ENCODE measurements at regions not wholly inside any gene's neighbourhood (a gene's known extent, or its start where the extent isn't known, plus 50 kb on each side); places are given as distances from the start of the nearest gene placed in this dataset.
"Not testable (repeated sequence)": the region's sequence is repeated elsewhere in the genome, so short reads cannot be mapped to it uniquely, and the experiment has no call there.

DNA sequence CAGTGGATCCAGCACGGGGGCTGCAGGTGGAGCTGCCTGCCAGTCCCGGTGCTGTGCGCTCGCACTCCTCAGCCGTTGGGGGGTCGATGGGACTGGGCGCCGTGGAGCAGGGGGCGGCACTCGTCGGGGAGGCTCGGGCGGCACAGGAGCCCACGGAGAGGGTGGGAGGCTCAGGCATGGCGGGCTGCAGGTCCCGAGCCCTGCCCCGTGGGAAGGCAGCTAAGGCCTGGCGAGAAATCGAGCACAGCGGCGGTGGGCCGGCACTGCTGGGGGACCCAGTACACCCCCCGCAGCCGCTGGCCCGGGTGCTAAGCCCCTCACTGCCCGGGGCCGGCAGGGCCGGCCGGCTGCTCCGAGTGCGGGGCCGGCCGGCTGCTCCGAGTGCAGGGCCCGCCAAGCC, 52.3 kb upstream of the MARK1 start:
- not testable (repeated sequence) for H3K4me1 ChIP-seq (ENCODE audit: insufficient read depth, low read length); H3K27me3 ChIP-seq (ENCODE audit: insufficient read depth, low read length); H3K27ac ChIP-seq (ENCODE audit: low read length); H3K9me3 ChIP-seq (ENCODE audit: insufficient read depth, low read depth, low read length); H3K36me3 ChIP-seq (ENCODE audit: insufficient read depth, low read depth, low read length); H3K4me3 ChIP-seq (ENCODE audit: low read length); H3K9ac ChIP-seq (ENCODE audit: low read depth, low read length)

DNA sequence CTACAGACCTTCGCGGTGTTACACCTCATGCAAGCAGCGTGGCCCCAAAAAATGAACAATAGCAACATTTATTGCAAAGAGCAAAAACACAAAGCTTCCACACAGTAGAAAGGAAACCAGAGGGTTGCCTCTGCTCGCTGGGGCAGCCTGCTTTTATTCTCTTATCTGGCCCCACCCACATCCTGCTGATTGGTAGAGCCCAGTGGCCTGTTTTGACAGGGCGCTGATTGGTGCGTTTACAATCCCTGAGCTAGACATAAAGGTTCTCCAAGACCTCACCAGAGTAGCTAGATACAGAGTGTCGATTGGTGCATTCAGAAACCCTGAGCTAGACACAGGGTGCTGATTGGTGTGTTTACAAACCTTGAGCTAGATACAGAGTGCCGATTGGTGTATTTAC, 52.8 kb upstream of the MARK1 start:
- H3K4me3 ChIP-seq (ENCODE audit: low read length); H3K27ac ChIP-seq (ENCODE audit: low read length); H3K36me3 ChIP-seq (ENCODE audit: insufficient read depth, low read depth, low read length); H3K9ac ChIP-seq (ENCODE audit: low read depth, low read length); H3K9me3 ChIP-seq (ENCODE audit: insufficient read depth, low read depth, low read length); H3K4me1 ChIP-seq (ENCODE audit: insufficient read depth, low read length); H3K27me3 ChIP-seq (ENCODE audit: insufficient read depth, low read length): not testable (repeated sequence)

DNA sequence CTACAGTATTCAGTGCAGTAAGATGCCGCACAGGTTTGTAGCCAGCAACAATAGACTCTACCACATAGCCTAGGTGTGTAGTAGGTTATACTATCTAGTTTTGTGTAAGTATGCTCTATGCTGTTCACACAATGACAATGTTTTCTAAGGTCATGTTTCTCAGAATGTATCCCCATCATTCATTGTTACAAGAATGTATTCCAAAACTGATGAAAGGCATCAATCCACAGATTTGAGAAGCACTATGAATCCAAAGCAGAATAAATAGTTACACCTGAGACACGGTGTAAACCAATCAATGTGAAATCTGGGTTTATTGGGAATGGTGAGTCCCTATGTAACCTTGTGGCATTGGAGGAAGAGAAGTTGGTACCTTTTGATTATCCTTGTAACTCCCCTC, 54.5 kb upstream of the MARK1 start:
- H3K4me1 ChIP-seq (ENCODE audit: insufficient read depth, low read length), result no peaks in the 10 kb centered on the region

DNA sequence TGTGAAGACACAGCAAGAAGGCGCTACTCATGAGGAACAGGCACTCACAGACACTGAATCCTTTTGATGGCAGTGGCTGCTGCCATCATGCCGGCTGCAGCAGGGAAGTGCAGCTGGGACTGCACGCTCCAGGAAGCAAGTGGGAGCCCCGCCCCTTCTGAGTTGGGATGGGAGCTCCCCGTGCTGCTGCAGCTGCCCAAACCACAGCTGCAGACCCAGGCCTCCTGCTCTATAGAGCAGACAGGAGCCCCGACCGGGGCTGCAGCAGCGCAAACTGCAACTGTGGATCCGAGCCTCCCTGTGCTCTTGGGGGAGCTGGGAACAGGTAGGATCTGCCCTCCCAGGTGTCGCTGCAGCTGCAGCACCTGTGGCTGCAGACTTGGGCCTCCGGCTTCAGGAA, 65.2 kb upstream of the MARK1 start:
- H3K4me1 ChIP-seq (ENCODE audit: insufficient read depth, low read length), result no peaks in the 10 kb centered on the region
- no peak overlapping the region for H3K27ac ChIP-seq (ENCODE audit: low read length)
- H3K9me3 ChIP-seq (ENCODE audit: insufficient read depth, low read depth, low read length), result no peaks in the 10 kb centered on the region
- H3K27me3 ChIP-seq (ENCODE audit: insufficient read depth, low read length), result no peaks in the 10 kb centered on the region
- no peaks in the 10 kb centered on the region for H3K36me3 ChIP-seq (ENCODE audit: insufficient read depth, low read depth, low read length)
- no peak overlapping the region for H3K4me3 ChIP-seq (ENCODE audit: low read length)
- H3K9ac ChIP-seq (ENCODE audit: low read depth, low read length), result no peak overlapping the region

More for the DNA sequence above, 54.5 kb upstream of the MARK1 start:
- Histone ChIP-seq H3K27ac (ENCODE audit: low read length) (no peak overlapping the region), H3K4me3 (ENCODE audit: low read length) (no peak overlapping the region), H3K27me3 (ENCODE audit: insufficient read depth, low read length) (no peaks in the 10 kb centered on the region), H3K9me3 (ENCODE audit: insufficient read depth, low read depth, low read length) (no peaks in the 10 kb centered on the region; the same call in 1 of the 2 replicates), H3K36me3 (ENCODE audit: insufficient read depth, low read depth, low read length) (no peaks in the 10 kb centered on the region), H3K9ac (ENCODE audit: low read depth, low read length) (no peak overlapping the region)

DNA sequence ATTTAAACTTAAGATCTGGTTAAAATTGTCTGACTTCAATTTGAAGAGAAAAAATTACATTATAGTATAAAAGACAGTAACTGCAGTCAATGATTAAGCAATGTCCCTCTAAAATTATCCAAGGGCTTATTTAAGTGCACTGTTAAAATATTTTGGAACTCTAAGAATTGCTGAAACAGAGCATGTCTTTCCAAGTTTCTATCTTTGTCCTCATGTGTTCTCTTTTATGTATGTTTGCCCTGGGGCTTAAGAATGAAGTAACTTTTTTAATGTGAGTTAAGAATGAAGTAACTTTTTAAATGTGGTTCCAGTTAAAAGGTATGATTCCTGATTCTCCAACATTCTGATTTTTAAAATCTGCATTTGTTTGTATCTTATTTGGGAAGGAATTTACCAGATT, 69.0 kb upstream of the MARK1 start:
- no peak overlapping the region for H3K9ac ChIP-seq (ENCODE audit: low read depth, low read length)
- H3K27me3 ChIP-seq (ENCODE audit: insufficient read depth, low read length), result no peaks in the 10 kb centered on the region
- no peaks in the 10 kb centered on the region for H3K9me3 ChIP-seq (ENCODE audit: insufficient read depth, low read depth, low read length)
- no peaks in the 10 kb centered on the region for H3K4me1 ChIP-seq (ENCODE audit: insufficient read depth, low read length)
- H3K27ac ChIP-seq (ENCODE audit: low read length), result no peak overlapping the region
- H3K4me3 ChIP-seq (ENCODE audit: low read length), result no peak overlapping the region
- H3K36me3 ChIP-seq (ENCODE audit: insufficient read depth, low read depth, low read length), result no peaks in the 10 kb centered on the region

DNA sequence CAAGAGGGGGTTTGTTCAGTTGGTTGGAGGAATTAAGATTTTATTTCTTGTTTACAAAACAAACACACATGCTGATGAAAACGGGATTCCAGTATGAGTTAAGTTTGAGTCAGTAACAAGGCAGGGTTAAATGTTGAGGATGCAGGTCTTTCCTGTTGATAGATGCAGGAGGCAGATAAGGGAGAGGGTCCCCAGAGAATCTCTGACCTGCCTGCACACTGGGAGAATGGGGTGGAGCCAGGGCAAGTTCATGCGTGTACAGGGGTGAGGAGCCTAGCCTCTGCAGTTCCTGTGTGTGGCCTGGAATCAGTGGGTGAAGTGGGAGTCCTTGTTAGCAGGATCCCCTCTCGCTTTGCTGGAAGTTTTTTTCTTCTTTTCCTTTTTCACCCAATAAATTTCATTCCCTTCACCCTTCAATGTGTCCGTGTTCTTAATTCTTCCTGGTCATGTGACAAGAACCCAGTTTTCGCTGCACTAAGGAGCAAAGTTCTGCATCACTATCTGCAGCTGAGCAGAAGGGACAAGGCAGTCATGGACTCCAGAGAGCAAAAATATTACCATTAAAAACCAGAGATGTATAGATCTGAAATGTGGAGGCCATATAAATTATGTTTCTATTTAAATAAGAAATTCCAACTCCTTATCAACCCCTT, 69.9 kb upstream of the MARK1 start:
- Histone ChIP-seq H3K9ac (ENCODE audit: low read depth, low read length) (no peak overlapping the region), H3K4me1 (ENCODE audit: insufficient read depth, low read length) (peaks cover 5% of the 10 kb centered on the region; the same call in 1 of the 2 replicates), H3K27ac (ENCODE audit: low read length) (no peak overlapping the region), H3K4me3 (ENCODE audit: low read length) (no peak overlapping the region), H3K27me3 (ENCODE audit: insufficient read depth, low read length) (no peaks in the 10 kb centered on the region), H3K36me3 (ENCODE audit: insufficient read depth, low read depth, low read length) (no peaks in the 10 kb centered on the region), H3K9me3 (ENCODE audit: insufficient read depth, low read depth, low read length) (no peaks in the 10 kb centered on the region)

DNA sequence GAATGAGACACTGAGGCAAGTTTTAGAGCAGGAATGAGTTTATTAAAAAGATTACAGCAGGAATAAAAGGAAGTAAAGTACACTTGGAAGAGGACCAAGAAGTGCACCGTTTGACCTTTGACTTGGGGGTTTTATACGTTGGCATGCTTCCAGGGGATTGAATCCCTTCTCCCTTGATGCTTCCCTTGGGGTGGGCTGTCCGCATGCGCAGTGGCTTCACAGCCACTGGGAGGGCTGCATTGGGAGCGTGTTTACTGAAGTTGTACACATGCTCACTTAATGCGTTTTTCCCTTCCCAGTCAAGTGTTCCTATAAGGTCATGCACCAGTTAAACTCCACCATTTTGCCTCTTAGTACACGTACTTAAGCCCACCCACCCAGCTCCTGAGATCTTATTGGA, 72.4 kb upstream of the MARK1 start:
- H3K36me3 ChIP-seq (ENCODE audit: insufficient read depth, low read depth, low read length), result no peaks in the 10 kb centered on the region
- H3K4me1 ChIP-seq (ENCODE audit: insufficient read depth, low read length), result peaks cover 5% of the 10 kb centered on the region; the same call in 1 of the 2 replicates
- no peak overlapping the region for H3K27ac ChIP-seq (ENCODE audit: low read length)
- H3K9me3 ChIP-seq (ENCODE audit: insufficient read depth, low read depth, low read length), result no peaks in the 10 kb centered on the region
- H3K4me3 ChIP-seq (ENCODE audit: low read length), result no peak overlapping the region
- H3K9ac ChIP-seq (ENCODE audit: low read depth, low read length), result no peak overlapping the region
- no peaks in the 10 kb centered on the region for H3K27me3 ChIP-seq (ENCODE audit: insufficient read depth, low read length)

DNA sequence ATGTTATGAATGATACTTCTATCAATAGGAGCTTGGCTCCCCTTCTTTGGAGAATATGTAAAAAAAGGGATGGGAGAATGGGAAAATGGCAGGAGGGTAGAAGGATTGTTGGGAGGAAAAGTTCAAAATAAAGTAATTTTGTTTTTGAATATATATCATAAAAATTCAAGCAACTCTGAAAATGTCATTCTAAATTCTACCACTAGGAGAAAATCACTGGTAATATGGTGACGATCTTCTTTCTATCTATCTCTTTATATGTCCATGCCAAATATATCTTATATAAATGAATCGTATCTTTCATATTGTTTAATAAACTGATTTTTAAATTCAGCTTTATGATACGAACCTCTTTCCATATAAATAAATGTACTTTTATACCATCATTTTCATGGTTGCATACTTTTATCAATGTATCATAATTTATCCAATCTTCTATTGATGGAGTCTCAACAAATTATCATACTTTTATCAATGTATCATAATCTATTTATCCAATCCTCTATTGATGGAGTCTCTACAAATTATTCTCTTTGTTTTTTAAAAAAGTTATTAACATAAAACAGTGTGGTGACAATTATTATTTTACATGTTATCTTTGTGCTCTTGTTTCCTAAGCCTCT, 73.7 kb upstream of the MARK1 start:
- no peaks in the 10 kb centered on the region for H3K27me3 ChIP-seq (ENCODE audit: insufficient read depth, low read length)
- no peak overlapping the region for H3K4me3 ChIP-seq (ENCODE audit: low read length)
- no peaks in the 10 kb centered on the region for H3K36me3 ChIP-seq (ENCODE audit: insufficient read depth, low read depth, low read length)
- no peak overlapping the region for H3K27ac ChIP-seq (ENCODE audit: low read length)
- H3K4me1 ChIP-seq (ENCODE audit: insufficient read depth, low read length), result peaks cover 5% of the 10 kb centered on the region; the same call in 1 of the 2 replicates
- H3K9ac ChIP-seq (ENCODE audit: low read depth, low read length), result no peak overlapping the region
- H3K9me3 ChIP-seq (ENCODE audit: insufficient read depth, low read depth, low read length), result no peaks in the 10 kb centered on the region

DNA sequence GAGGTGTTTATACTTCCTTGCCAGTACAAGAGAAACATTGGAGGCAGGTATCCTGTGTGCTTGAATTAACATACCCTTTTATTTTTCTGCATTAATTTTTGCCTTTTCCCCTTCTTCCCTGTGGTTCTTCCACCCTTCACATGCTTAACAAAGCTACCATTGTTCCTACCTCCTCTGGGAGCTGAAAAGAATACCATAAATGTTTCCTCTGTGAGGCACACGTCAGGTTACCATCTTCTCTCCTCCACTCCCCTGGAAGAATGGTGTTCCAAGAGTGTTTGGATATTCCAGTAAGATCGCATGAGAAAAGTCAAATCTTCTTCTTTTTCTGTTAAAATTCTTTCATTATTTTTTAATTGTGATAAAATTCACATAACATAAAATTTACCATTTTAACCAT, 74.6 kb upstream of the MARK1 start:
- Histone ChIP-seq H3K27ac (ENCODE audit: low read length) (no peak overlapping the region), H3K27me3 (ENCODE audit: insufficient read depth, low read length) (no peaks in the 10 kb centered on the region), H3K9me3 (ENCODE audit: insufficient read depth, low read depth, low read length) (no peaks in the 10 kb centered on the region), H3K36me3 (ENCODE audit: insufficient read depth, low read depth, low read length) (no peaks in the 10 kb centered on the region), H3K4me3 (ENCODE audit: low read length) (no peak overlapping the region), H3K4me1 (ENCODE audit: insufficient read depth, low read length) (peaks cover 5% of the 10 kb centered on the region; the same call in 1 of the 2 replicates), H3K9ac (ENCODE audit: low read depth, low read length) (no peak overlapping the region)

DNA sequence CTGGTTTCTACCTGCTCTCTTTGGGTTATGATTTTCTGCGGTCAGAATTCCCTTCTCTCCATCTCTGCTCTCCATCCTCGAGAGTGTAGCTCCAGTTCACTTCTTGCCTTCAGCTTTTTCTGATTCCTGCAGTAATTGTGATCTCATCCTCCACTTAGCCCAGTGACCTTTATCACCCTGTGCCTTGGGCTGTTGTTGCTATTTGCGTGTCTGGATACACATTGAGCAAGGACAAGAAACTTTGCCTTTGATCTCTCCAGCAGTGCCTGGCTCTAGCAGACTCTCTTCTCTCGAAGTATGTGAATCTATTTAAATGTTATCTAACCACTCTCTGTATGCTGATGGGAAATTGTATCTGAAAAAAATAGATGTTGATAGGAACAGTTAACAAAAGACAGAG, 76.4 kb upstream of the MARK1 start:
- Histone ChIP-seq H3K4me1 (ENCODE audit: insufficient read depth, low read length) (peaks cover 10% of the 10 kb centered on the region), H3K36me3 (ENCODE audit: insufficient read depth, low read depth, low read length) (no peaks in the 10 kb centered on the region), H3K9me3 (ENCODE audit: insufficient read depth, low read depth, low read length) (no peaks in the 10 kb centered on the region), H3K9ac (ENCODE audit: low read depth, low read length) (no peak overlapping the region), H3K4me3 (ENCODE audit: low read length) (no peak overlapping the region), H3K27ac (ENCODE audit: low read length) (no peak overlapping the region), H3K27me3 (ENCODE audit: insufficient read depth, low read length) (no peaks in the 10 kb centered on the region)

DNA sequence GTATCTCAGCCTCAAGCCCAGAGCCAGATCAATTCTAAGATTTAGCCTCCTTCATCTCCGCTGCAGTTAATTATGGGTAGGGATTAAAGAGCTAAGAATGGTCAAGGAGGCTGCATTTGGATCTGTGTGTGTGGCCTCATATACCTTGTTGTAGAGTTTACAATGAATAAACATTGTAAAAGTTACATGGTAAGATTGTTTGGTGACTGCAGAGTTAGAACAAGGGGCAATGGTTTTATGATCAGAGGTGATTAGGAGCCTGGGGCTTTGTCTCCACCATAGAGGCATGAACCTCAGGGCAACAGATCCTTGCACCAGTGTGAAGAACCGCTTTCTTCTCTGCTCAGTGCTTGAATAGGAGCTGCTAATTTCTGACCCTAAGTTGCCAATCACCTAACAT, 77.0 kb upstream of the MARK1 start:
- H3K36me3 ChIP-seq (ENCODE audit: insufficient read depth, low read depth, low read length), result no peaks in the 10 kb centered on the region
- H3K9me3 ChIP-seq (ENCODE audit: insufficient read depth, low read depth, low read length), result no peaks in the 10 kb centered on the region
- no peaks in the 10 kb centered on the region for H3K27me3 ChIP-seq (ENCODE audit: insufficient read depth, low read length)
- H3K9ac ChIP-seq (ENCODE audit: low read depth, low read length), result no peak overlapping the region
- H3K4me3 ChIP-seq (ENCODE audit: low read length), result no peak overlapping the region
- H3K4me1 ChIP-seq (ENCODE audit: insufficient read depth, low read length), result peaks cover 10% of the 10 kb centered on the region
- H3K27ac ChIP-seq (ENCODE audit: low read length), result no peak overlapping the region

DNA sequence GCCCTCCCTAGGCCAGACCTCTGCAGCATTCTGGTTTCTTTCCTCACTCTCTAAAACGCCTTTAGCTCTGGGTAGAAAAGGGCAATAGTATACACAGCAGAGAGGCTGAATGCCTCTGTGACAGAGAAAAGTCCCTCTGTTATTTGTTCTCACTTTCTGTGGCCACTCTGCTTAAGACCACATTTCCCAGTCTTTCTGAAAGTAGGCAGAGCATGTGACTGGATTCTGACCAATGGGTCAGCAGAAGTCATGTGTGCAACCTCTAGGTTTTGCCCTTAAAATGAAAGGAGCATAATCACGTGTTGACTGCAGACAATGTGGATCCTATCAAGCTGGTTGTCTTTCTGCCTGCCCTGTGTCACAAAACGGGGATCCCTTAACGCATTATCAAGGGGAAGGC, 79.7 kb upstream of the MARK1 start:
- Histone ChIP-seq H3K9me3 (ENCODE audit: insufficient read depth, low read depth, low read length) (no peaks in the 10 kb centered on the region), H3K4me1 (ENCODE audit: insufficient read depth, low read length) (peaks cover 7% of the 10 kb centered on the region), H3K36me3 (ENCODE audit: insufficient read depth, low read depth, low read length) (no peaks in the 10 kb centered on the region), H3K27me3 (ENCODE audit: insufficient read depth, low read length) (no peaks in the 10 kb centered on the region), H3K4me3 (ENCODE audit: low read length) (no peak overlapping the region), H3K9ac (ENCODE audit: low read depth, low read length) (no peak overlapping the region), H3K27ac (ENCODE audit: low read length) (no peak overlapping the region)

All from iPS-20b (cell line).